HEK293T (cell line): ENCODE measurements at regions not wholly inside any gene's neighbourhood (a gene's known extent, or its start where the extent isn't known, plus 50 kb on each side); places are given as distances from the start of the nearest gene placed in this dataset.

Experiments
- CTCF ChIA-PET: fragments of 350-600 bp; formaldehyde crosslinking; extraction: SDS; loops from one replicate; lab custom pipeline; 2021; ENCODE audit warnings: antibody characterized with exemption, inconsistent platforms; lab: Yijun Ruan, JAX
- POLR2A ChIA-PET: fragments of 350-600 bp; formaldehyde crosslinking; extraction: SDS; loops from one replicate; lab custom pipeline; 2020; ENCODE audit warnings: antibody characterized with exemption, inconsistent platforms; lab: Yijun Ruan, JAX
- DNase-seq: peaks from one replicate; pipeline ENCODE4 v3.0.0; 2012; ENCODE audit warnings: mixed read lengths; ENCODE audit errors: extremely low spot score
- ARNT ChIP-seq: fragments of 450-650 bp; IDR thresholded peaks from 2 replicates; pipeline ENCODE4 v1.6.1; 2017; ENCODE audit warnings: mild to moderate bottlenecking
- BHLHE40 ChIP-seq: fragments of 450-650 bp; IDR thresholded peaks from 2 replicates; pipeline ENCODE4 v1.6.1; 2016; ENCODE audit warnings: mild to moderate bottlenecking, moderate library complexity, borderline replicate concordance
- CTBP1 ChIP-seq: fragments of 450-650 bp; IDR thresholded peaks from 2 replicates; pipeline ENCODE4 v1.6.1; 2016; ENCODE audit warnings: borderline replicate concordance
- ELF4 ChIP-seq: fragments of 450-650 bp; IDR thresholded peaks from 2 replicates; pipeline ENCODE4 v1.6.1; 2017; ENCODE audit warnings: antibody characterized with exemption
- FOXA1 ChIP-seq: fragments of 450-650 bp; IDR thresholded peaks from 2 replicates; pipeline ENCODE4 v1.6.1; 2016; ENCODE audit warnings: mild to moderate bottlenecking
- FOXK2 ChIP-seq: fragments of 450-650 bp; IDR thresholded peaks from 2 replicates; pipeline ENCODE4 v1.6.1; 2016; ENCODE audit warnings: mild to moderate bottlenecking
- FOXM1 ChIP-seq: fragments of 450-650 bp; IDR thresholded peaks from 2 replicates; pipeline ENCODE4 v1.6.1; 2017; ENCODE audit warnings: mild to moderate bottlenecking, borderline replicate concordance
- HDGF ChIP-seq: fragments of 450-650 bp; IDR thresholded peaks from 2 replicates; pipeline ENCODE4 v1.6.1; 2017; ENCODE audit warnings: antibody characterized with exemption, borderline replicate concordance
- L3MBTL2 ChIP-seq: fragments of 450-650 bp; conservative IDR thresholded peaks from 2 replicates; pipeline ENCODE4 v1.6.1; 2016; ENCODE audit warnings: mild to moderate bottlenecking
- LEF1 ChIP-seq: fragments of 450-650 bp; IDR thresholded peaks from 2 replicates; pipeline ENCODE4 v1.6.1; 2017; ENCODE audit warnings: mild to moderate bottlenecking, borderline replicate concordance
- NFRKB ChIP-seq: fragments of 450-650 bp; IDR thresholded peaks from 2 replicates; pipeline ENCODE4 v1.6.1; 2016; ENCODE audit warnings: mild to moderate bottlenecking, moderate library complexity
- SP1 ChIP-seq: fragments of 450-650 bp; IDR thresholded peaks from 2 replicates; pipeline ENCODE4 v1.6.1; 2017
- SUZ12 ChIP-seq: fragments of 450-650 bp; IDR thresholded peaks from 2 replicates; pipeline ENCODE4 v1.6.1; 2016; ENCODE audit warnings: mild to moderate bottlenecking
- TARDBP ChIP-seq: fragments of 450-650 bp; IDR thresholded peaks from 2 replicates; pipeline ENCODE4 v1.6.1; 2016
- ZNF384 ChIP-seq: fragments of 450-650 bp; IDR thresholded peaks from 2 replicates; pipeline ENCODE4 v1.6.1; 2016
- TF ChIP-seq, protein P1 (sequence below): fragments of 450-650 bp; IDR thresholded peaks from 2 replicates; pipeline ENCODE4 v1.6.1; 2016

DNA sequence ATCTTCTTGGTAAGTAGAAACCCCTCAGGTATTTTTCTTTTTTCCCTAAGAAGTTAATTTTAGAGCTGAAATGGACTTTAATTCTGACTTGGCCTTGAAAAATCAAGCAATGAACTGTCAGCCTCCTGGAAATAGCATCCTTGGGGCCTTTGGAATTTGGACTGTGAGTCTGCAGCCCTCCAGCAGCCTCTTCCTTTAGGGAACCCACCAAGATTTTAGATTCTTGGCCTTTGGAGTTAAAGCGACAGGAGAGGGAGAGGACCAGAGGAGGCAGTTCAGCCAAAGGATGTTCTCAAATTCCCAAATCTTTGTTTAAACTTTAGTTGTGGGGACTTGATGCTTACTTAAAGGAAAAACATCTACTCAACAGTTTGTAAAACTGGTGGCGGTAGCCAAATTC is 288.6 kb downstream of the AACS start:
- CTCF ChIA-PET, result interaction anchor here (1.4 kb wide), 1 partner anchor 23 kb away, joined by 4 read pairs; no protein-coding TSS in a partner anchor
- no peak for DNase-seq
- TF ChIP-seq, protein P1, sequence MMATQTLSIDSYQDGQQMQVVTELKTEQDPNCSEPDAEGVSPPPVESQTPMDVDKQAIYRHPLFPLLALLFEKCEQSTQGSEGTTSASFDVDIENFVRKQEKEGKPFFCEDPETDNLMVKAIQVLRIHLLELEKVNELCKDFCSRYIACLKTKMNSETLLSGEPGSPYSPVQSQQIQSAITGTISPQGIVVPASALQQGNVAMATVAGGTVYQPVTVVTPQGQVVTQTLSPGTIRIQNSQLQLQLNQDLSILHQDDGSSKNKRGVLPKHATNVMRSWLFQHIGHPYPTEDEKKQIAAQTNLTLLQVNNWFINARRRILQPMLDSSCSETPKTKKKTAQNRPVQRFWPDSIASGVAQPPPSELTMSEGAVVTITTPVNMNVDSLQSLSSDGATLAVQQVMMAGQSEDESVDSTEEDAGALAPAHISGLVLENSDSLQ, result no peak
- no peak for TF ChIP-seq ARNT
- no peak for TF ChIP-seq ELF4
- TF ChIP-seq FOXM1, result no peak
- no peak for TF ChIP-seq SP1
- TF ChIP-seq BHLHE40, result no peak
- TF ChIP-seq FOXA1, result no peak
- TF ChIP-seq NFRKB, result no peak
- POLR2A ChIA-PET, result no interaction called here

DNA sequence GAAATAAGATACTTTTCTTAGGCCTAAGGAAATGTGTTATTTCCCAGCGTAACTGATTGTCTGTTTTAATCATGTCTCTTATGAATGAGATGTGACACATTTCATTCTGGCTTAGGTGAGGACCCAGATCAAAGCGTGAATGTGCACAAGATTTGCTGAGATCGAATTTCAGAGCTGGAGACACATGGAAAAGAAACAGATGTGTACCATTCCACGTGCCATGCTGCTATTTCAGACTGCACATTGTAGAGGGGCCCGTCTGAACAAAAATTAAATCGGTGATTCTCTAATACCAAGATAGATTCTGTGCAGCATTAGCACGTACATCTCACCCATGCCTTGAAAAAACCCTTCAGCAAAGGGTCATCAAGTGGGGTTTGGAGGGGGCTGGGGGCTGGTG is 290.4 kb downstream of the AACS start:
- CTCF ChIA-PET, result no interaction called here
- DNase-seq, result no peak
- POLR2A ChIA-PET, result no interaction called here
- no peak for TF ChIP-seq LEF1
- TF ChIP-seq, protein P1, result no peak
- TF ChIP-seq FOXM1, result no peak
- TF ChIP-seq SP1, result no peak
- TF ChIP-seq ELF4, result no peak
- no peak for TF ChIP-seq L3MBTL2
- no peak for TF ChIP-seq ZNF384
- no peak for TF ChIP-seq NFRKB
- TF ChIP-seq CTBP1, result no peak
- no peak for TF ChIP-seq TARDBP
- no peak for TF ChIP-seq HDGF
- TF ChIP-seq BHLHE40, result no peak
- no peak for TF ChIP-seq ARNT

DNA sequence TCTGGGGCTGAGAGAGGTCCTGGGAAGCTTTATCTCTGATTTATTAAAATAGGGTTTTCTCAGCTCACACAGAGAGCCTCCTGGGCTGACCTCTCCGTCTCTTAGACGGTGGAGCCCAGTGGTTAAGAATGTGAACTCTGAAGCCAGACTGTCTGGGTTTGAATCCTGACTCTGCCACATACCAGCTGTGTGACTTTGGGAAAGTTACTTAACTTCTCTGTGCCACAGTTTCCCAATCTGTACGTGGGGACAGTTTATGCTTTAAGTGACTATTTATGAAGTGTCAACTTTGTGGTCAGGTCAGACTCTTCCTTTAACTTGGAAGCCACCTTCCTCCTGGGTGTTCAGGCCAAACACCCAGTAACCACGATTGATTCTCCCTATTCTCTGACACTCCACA is 290.9 kb downstream of the AACS start:
- TF ChIP-seq FOXK2 (no peak), ELF4 (no peak), LEF1 (no peak), SUZ12 (no peak), L3MBTL2 (no peak), FOXM1 (no peak), TARDBP (no peak), CTBP1 (no peak), ZNF384 (no peak), NFRKB (no peak), HDGF (no peak), ARNT (no peak), BHLHE40 (no peak), FOXA1 (no peak), SP1 (no peak)
- TF ChIP-seq, protein P1, result no peak
- POLR2A ChIA-PET, result no interaction called here
- no peak for DNase-seq
- CTCF ChIA-PET, result no interaction called here

DNA sequence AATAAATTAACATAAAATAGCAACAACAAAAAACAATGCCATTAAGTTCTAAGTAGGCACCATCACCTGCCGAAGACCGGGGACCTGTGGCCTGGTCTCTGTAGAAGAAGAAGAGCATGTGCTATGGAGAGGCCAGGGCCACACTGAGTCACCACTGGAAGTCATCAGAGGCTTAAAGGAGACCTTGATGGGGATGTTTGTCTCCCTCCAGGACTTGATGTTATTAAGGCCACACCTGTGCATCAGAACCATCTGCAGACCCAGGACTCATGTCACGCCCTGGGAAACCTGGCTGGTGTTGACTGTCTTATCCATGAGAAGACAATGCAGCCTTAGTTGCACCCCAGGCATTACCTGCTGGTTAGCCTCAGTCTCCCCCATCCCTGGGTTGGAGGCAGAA is 292.3 kb downstream of the AACS start:
- CTCF ChIA-PET, result no interaction called here

DNA sequence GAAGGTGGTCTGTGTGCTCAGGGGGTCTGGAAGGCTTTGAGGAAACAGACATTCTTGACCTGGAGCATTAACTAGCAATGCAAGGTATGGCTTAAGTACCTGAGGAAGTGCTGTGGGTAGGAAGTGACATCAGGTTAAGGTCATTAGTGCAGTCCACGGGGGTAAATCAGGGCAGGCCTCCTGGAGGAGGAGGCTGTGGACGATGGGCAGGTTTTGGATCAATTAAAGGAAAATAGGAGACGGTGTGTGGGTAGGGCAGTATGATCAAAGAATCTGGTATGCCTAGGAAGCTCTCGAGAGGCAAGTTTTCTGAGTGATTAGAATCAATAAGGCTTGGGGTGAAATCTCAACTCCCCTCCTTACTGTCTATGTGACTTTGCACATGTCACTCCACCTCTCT is 295.3 kb downstream of the AACS start:
- ChIA-PET POLR2A (no interaction called here), CTCF (no interaction called here)
- no peak for DNase-seq
- no peak for TF ChIP-seq ZNF384
- TF ChIP-seq ARNT, result no peak
- TF ChIP-seq FOXK2, result no peak
- TF ChIP-seq LEF1, result no peak

More for the DNA sequence above, 292.3 kb downstream of the AACS start:
- no peak for TF ChIP-seq BHLHE40
- no peak for TF ChIP-seq FOXA1
- no peak for TF ChIP-seq LEF1
- TF ChIP-seq ZNF384, result no peak
- no peak for TF ChIP-seq ARNT
- TF ChIP-seq TARDBP, result no peak
- TF ChIP-seq SUZ12, result no peak
- DNase-seq, result no peak
- POLR2A ChIA-PET, result no interaction called here

DNA sequence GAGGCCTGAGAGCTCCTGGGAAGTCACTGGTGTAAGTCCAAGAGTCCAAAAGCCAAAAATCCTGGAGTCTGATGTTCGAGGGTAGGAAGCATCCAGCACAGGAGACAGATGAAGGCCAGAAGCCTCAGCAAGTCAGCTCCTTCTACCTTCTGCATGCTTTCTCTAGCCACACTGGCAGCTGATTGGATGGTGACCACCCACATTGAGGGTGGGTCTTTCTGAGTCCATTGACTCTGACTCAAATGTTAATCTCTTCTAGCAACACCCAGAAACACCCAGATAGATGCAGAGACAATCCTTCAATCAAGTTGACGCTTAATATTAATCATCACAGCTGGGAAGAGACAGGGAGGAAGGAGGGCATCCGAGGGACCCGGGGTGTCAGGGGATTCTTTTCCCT is 305.8 kb downstream of the AACS start:
- DNase-seq, result no peak
- CTCF ChIA-PET, result interaction anchor here (0.9 kb wide), 2 partner anchors 21 to 27 kb away, joined by 3 read pairs; no protein-coding TSS in a partner anchor
- POLR2A ChIA-PET, result no interaction called here
- TF ChIP-seq NFRKB, result no peak
- TF ChIP-seq SP1, result no peak
- no peak for TF ChIP-seq ZNF384
- no peak for TF ChIP-seq BHLHE40
- no peak for TF ChIP-seq L3MBTL2
- TF ChIP-seq FOXM1, result no peak
- TF ChIP-seq LEF1, result no peak
- no peak for TF ChIP-seq FOXK2
- no peak for TF ChIP-seq ARNT
- no peak for TF ChIP-seq CTBP1
- TF ChIP-seq ELF4, result no peak
- TF ChIP-seq, protein P1, result no peak
